GM23338 (cell line): ENCODE measurements at regions not wholly inside any gene's neighbourhood (a gene's known extent, or its start where the extent isn't known, plus 50 kb on each side); places are given as distances from the start of the nearest gene placed in this dataset.

ENCODE experiments used
- ATAC-seq: fragments of 200-7000 bp; cut with Tn5 transposase; 3 replicates; pipeline ENCODE4 v1.9.1; 2020
- DNase-seq: peaks from one replicate; pipeline ENCODE4 v3.0.0-alpha.2; 2015; ENCODE audit warnings: low spot score
- H2AFZ ChIP-seq: fragments of 200-600 bp; sonication (generic); 2 replicates; pipeline ENCODE4 v1.8.0; 2016; ENCODE audit warnings: antibody characterized with exemption, mild to moderate bottlenecking, moderate library complexity
- H3F3A ChIP-seq: fragments of 200-600 bp; sonication (generic); replicated peaks from 2 replicates; pipeline ENCODE4 v1.8.0; 2017; ENCODE audit warnings: antibody characterized with exemption, mixed run types, low read depth
- H3K27ac ChIP-seq: fragments of 200-600 bp; sonication (generic); 2 replicates; pipeline ENCODE4 v1.6.1; 2016; ENCODE audit warnings: low read depth
- H3K27me3 ChIP-seq: fragments of 200-600 bp; sonication (generic); 2 replicates; pipeline ENCODE4 v1.8.0; 2016; ENCODE audit warnings: mild to moderate bottlenecking, mixed run types, moderate library complexity; ENCODE audit not compliant: insufficient read depth
- H3K36me3 ChIP-seq: fragments of 200-600 bp; sonication (generic); 2 replicates; pipeline ENCODE4 v1.8.0; 2016; ENCODE audit warnings: mild to moderate bottlenecking; ENCODE audit not compliant: insufficient read depth
- H3K4me1 ChIP-seq: fragments of 200-600 bp; sonication (generic); 2 replicates; pipeline ENCODE4 v1.8.0; 2016; ENCODE audit warnings: mild to moderate bottlenecking, moderate library complexity; ENCODE audit not compliant: insufficient read depth
- H3K4me2 ChIP-seq: fragments of 200-600 bp; sonication (generic); 2 replicates; pipeline ENCODE4 v1.7.1; 2017; ENCODE audit warnings: mixed run types
- H3K4me3 ChIP-seq: fragments of 200-600 bp; sonication (generic); 2 replicates; pipeline ENCODE4 v1.6.1; 2016; ENCODE audit warnings: mixed run types
- H3K79me2 ChIP-seq: fragments of 200-600 bp; sonication (generic); replicated peaks from 2 replicates; pipeline ENCODE4 v1.8.0; 2017; ENCODE audit warnings: mild to moderate bottlenecking; ENCODE audit not compliant: insufficient read depth
- H3K9me2 ChIP-seq: fragments of 200-600 bp; sonication (generic); 2 replicates; pipeline ENCODE4 v1.8.0; 2017; ENCODE audit not compliant: insufficient read depth
- H4K20me1 ChIP-seq: fragments of 200-600 bp; sonication (generic); replicated peaks from 2 replicates; pipeline ENCODE4 v1.8.0; 2017; ENCODE audit warnings: mild to moderate bottlenecking; ENCODE audit not compliant: insufficient read depth
- H3K27ac Mint-ChIP-seq: 2 replicates; pipeline ENCODE4 v1.8.0; 2020; ENCODE audit warnings: inconsistent platforms, mild to moderate bottlenecking, moderate library complexity, mixed read lengths
- H3K27me3 Mint-ChIP-seq: 3 replicates; pipeline ENCODE4 v1.8.0; 2022; ENCODE audit warnings: low read depth, mild to moderate bottlenecking, moderate library complexity, mixed read lengths, inconsistent platforms; ENCODE audit not compliant: insufficient read depth, poor library complexity
- H3K36me3 Mint-ChIP-seq: 3 replicates; pipeline ENCODE4 v1.8.0; 2021; ENCODE audit warnings: low read depth, mild to moderate bottlenecking, inconsistent platforms, moderate library complexity, mixed read lengths
- H3K4me1 Mint-ChIP-seq: 3 replicates; pipeline ENCODE4 v1.8.0; 2020; ENCODE audit warnings: mild to moderate bottlenecking, inconsistent platforms, mixed read lengths
- H3K4me3 Mint-ChIP-seq: 3 replicates; pipeline ENCODE4 v1.8.0; 2021; ENCODE audit warnings: moderate library complexity, mild to moderate bottlenecking, inconsistent platforms, mixed read lengths
- H3K9me3 Mint-ChIP-seq: 3 replicates; pipeline ENCODE4 v1.8.0; 2020; ENCODE audit warnings: moderate library complexity, mild to moderate bottlenecking, inconsistent platforms, mixed read lengths
- CREB1 ChIP-seq: fragments of 250-450 bp; sonication (Bioruptor Pico); IDR thresholded peaks from 2 replicates; pipeline ENCODE4 v1.5.0; 2020; ENCODE audit warnings: low read depth, mild to moderate bottlenecking, moderate library complexity
- CTCF ChIP-seq, 2 experiments: fragments of 200-600 bp in 1 of 2; sonication (generic) in 1 of 2; conservative IDR thresholded peaks; 2 replicates each; pipeline versions ENCODE4 v1.5.1 to v1.6.1; 2016 to 2017; ENCODE audit warnings: antibody characterized with exemption in 2 of 2, low read depth in 2 of 2, mild to moderate bottlenecking in 2 of 2, moderate library complexity in 1 of 2
- EZH2 ChIP-seq: fragments of 200-600 bp; sonication (generic); IDR thresholded peaks from one replicate; pipeline ENCODE4 v1.8.0; 2017; ENCODE audit warnings: antibody characterized with exemption, mild to moderate bottlenecking, low read depth; ENCODE audit not compliant: unreplicated experiment
- JUNB ChIP-seq: IDR thresholded peaks from one replicate; pipeline ENCODE4 v1.6.1; 2016; ENCODE audit warnings: antibody characterized with exemption; ENCODE audit not compliant: unreplicated experiment
- NANOG ChIP-seq: IDR thresholded peaks from 2 replicates; pipeline ENCODE4 v1.6.1; 2016; ENCODE audit warnings: antibody characterized with exemption, borderline replicate concordance
- POLR2AphosphoS5 ChIP-seq: IDR thresholded peaks from 2 replicates; pipeline ENCODE4 v1.6.1; 2016; ENCODE audit warnings: antibody characterized with exemption, low read depth
- STAT1 ChIP-seq: IDR thresholded peaks from one replicate; pipeline ENCODE4 v1.6.1; 2016; ENCODE audit warnings: antibody characterized with exemption; ENCODE audit not compliant: unreplicated experiment
- ZNF114 ChIP-seq: fragments of 250-450 bp; sonication (Bioruptor Pico); IDR thresholded peaks from 2 replicates; pipeline ENCODE4 v1.5.0; 2020; ENCODE audit warnings: mild to moderate bottlenecking, moderate library complexity
- ZNF331 ChIP-seq: fragments of 250-450 bp; sonication (Bioruptor Pico); IDR thresholded peaks from 2 replicates; pipeline ENCODE4 v1.5.0; 2020; ENCODE audit warnings: low read depth, mild to moderate bottlenecking, moderate library complexity
- ZNF462 ChIP-seq: fragments of 250-450 bp; sonication (Bioruptor Pico); IDR thresholded peaks from 2 replicates; pipeline ENCODE4 v1.5.0; 2020; ENCODE audit warnings: mild to moderate bottlenecking, moderate library complexity

- TF ChIP-seq ZNF462 (CRISPR knock-in tag) (no peak), EZH2 (no peak), ZNF114 (CRISPR knock-in tag) (no peak), ZNF331 (no peak), CREB1 (no peak), POLR2AphosphoS5 (no peak), STAT1 (no peak), NANOG (no peak)
Measured at GRCh38 chr12:63387771-63388170, 236.8 kb upstream of the AVPR1A start (continued).

GRCh38 chr12:63382930-63383329 is 231.9 kb upstream of the AVPR1A start:
- H2AFZ ChIP-seq = no peak overlapping the region
- no peak overlapping the region for H3K4me3 ChIP-seq
- Mint-ChIP-seq H3K36me3 (no peaks in the 10 kb centered on the region), H3K9me3 (no peaks in the 10 kb centered on the region; the same call in 2 of the 3 replicates), H3K4me1 (peaks cover 2% of the 10 kb centered on the region; the same call in 1 of the 3 replicates), H3K4me3 (no peak overlapping the region), H3K27me3 (peaks cover 4% of the 10 kb centered on the region), H3K27ac (no peak overlapping the region)
- no peak overlapping the region for H3K4me2 ChIP-seq
- H3K79me2 ChIP-seq = no peaks in the 10 kb centered on the region
- no peaks in the 10 kb centered on the region for H3K27me3 ChIP-seq
- no peaks in the 10 kb centered on the region for H3F3A ChIP-seq
- TF ChIP-seq ZNF114 (CRISPR knock-in tag) (no peak), CTCF (conservative IDR thresholded peaks at IDR 0.05; ENCODE audit: low read depth in 2 of 2) (no peak), ZNF331 (no peak), STAT1 (no peak), CREB1 (no peak), EZH2 (no peak), JUNB (no peak), POLR2AphosphoS5 (no peak)
- H3K4me1 ChIP-seq = no peaks in the 10 kb centered on the region
- ATAC-seq (no peak), DNase-seq (no peak)
- H4K20me1 ChIP-seq = no peaks in the 10 kb centered on the region
- H3K27ac ChIP-seq = no peak overlapping the region
- 0 out of 2 replicates have a peak, but pooled peaks cover 8% of the 10 kb centered on the region for H3K9me2 ChIP-seq
- H3K36me3 ChIP-seq = no peaks in the 10 kb centered on the region
